Activated naive CD4-positive, alpha-beta T cell treated with anti-CD3 and anti-CD28 coated beads for 36 hours (primary cell): ENCODE measurements at regions not wholly inside any gene's neighbourhood (a gene's known extent, or its start where the extent isn't known, plus 50 kb on each side); places are given as distances from the start of the nearest gene placed in this dataset.
"Not testable (repeated sequence)": the region's sequence is repeated elsewhere in the genome, so short reads cannot be mapped to it uniquely, and the experiment has no call there.

Experiments used
- CTCF ChIA-PET: fragments of 350-600 bp; sonication (Branson Sonifier 250); formaldehyde crosslinking; loops from one replicate; lab custom pipeline; 2021; ENCODE audit warnings: antibody characterized with exemption; lab: Charles Lee
- DNase-seq: peaks from one replicate; pipeline ENCODE4 v3.0.0-alpha.2; 2020
- H3K27ac Mint-ChIP-seq: one replicate; pipeline ENCODE4 v1.8.0; 2021; ENCODE audit warnings: mild to moderate bottlenecking, mixed read lengths
- H3K27me3 Mint-ChIP-seq: one replicate; pipeline ENCODE4 v1.8.0; 2021; ENCODE audit warnings: low read depth, mixed read lengths
- H3K36me3 Mint-ChIP-seq: one replicate; pipeline ENCODE4 v1.8.0; 2021; ENCODE audit warnings: low read depth, mixed read lengths
- H3K4me1 Mint-ChIP-seq: one replicate; pipeline ENCODE4 v1.8.0; 2021; ENCODE audit warnings: low read depth, mixed read lengths
- H3K4me3 Mint-ChIP-seq: one replicate; pipeline ENCODE4 v1.8.0; 2021; ENCODE audit warnings: mild to moderate bottlenecking, moderate library complexity, mixed read lengths
- H3K9me3 Mint-ChIP-seq: one replicate; pipeline ENCODE4 v1.8.0; 2021; ENCODE audit warnings: mixed read lengths
- intact Hi-C: fragments of 100-400 bp; cut with micrococcal nuclease; formaldehyde crosslinking; loops from one replicate; pipeline ENCODE4 v1.15.1; 2023

- Mint-ChIP-seq H3K27ac (no peak overlapping the region), H3K36me3 (no peaks in the 10 kb centered on the region), H3K9me3 (no peaks in the 10 kb centered on the region), H3K4me3 (no peak overlapping the region), H3K27me3 (peaks cover 3% of the 10 kb centered on the region), H3K4me1 (no peaks in the 10 kb centered on the region)
- CTCF ChIA-PET, result no interaction called here
- intact Hi-C loops, result loop anchor here (5.0 kb wide), 1 partner anchor 90 kb away; no protein-coding TSS in a partner anchor
- no peak for DNase-seq
These were observed 278.4 kb downstream of the PHF14 start for GRCh38 chr7:11252011-11252607.

GRCh38 chr7:11252705-11253272, 279.1 kb downstream of the PHF14 start:
- H3K9me3 Mint-ChIP-seq, result no peaks in the 10 kb centered on the region
- DNase-seq, result no peak
- intact Hi-C loops, result loop anchor here (5.0 kb wide), 1 partner anchor 90 kb away; no protein-coding TSS in a partner anchor
- no peak overlapping the region for H3K27ac Mint-ChIP-seq
- no peaks in the 10 kb centered on the region for H3K36me3 Mint-ChIP-seq
- H3K27me3 Mint-ChIP-seq, result peaks cover 3% of the 10 kb centered on the region
- CTCF ChIA-PET, result no interaction called here
- no peak overlapping the region for H3K4me3 Mint-ChIP-seq
- H3K4me1 Mint-ChIP-seq, result no peaks in the 10 kb centered on the region

GRCh38 chr7:11256501-11256900, 282.8 kb downstream of the PHF14 start:
- no peaks in the 10 kb centered on the region for H3K9me3 Mint-ChIP-seq

GRCh38 chr7:11261470-11261869, 287.8 kb downstream of the PHF14 start:
- no peak for DNase-seq
- Mint-ChIP-seq H3K4me3 (no peak overlapping the region), H3K4me1 (no peaks in the 10 kb centered on the region), H3K27ac (no peak overlapping the region), H3K36me3 (no peaks in the 10 kb centered on the region), H3K9me3 (peaks cover 2% of the 10 kb centered on the region), H3K27me3 (no peaks in the 10 kb centered on the region)
- CTCF ChIA-PET, result no interaction called here
- intact Hi-C loops, result no loop called here

More at GRCh38 chr7:11256501-11256900, 282.8 kb downstream of the PHF14 start:
- no peak for DNase-seq
- CTCF ChIA-PET, result no interaction called here
- no peaks in the 10 kb centered on the region for H3K36me3 Mint-ChIP-seq
- no peak overlapping the region for H3K4me3 Mint-ChIP-seq
- intact Hi-C loops, result no loop called here
- H3K27ac Mint-ChIP-seq, result no peak overlapping the region
- no peaks in the 10 kb centered on the region for H3K27me3 Mint-ChIP-seq
- no peaks in the 10 kb centered on the region for H3K4me1 Mint-ChIP-seq

GRCh38 chr7:11266101-11266500, 292.4 kb downstream of the PHF14 start:
- no peaks in the 10 kb centered on the region for H3K36me3 Mint-ChIP-seq
- CTCF ChIA-PET, result no interaction called here
- H3K27ac Mint-ChIP-seq, result no peak overlapping the region
- no peak overlapping the region for H3K4me3 Mint-ChIP-seq
- no peaks in the 10 kb centered on the region for H3K4me1 Mint-ChIP-seq
- H3K9me3 Mint-ChIP-seq, result peaks cover 8% of the 10 kb centered on the region
- DNase-seq, result no peak
- intact Hi-C loops, result no loop called here
- H3K27me3 Mint-ChIP-seq, result peaks cover 2% of the 10 kb centered on the region

GRCh38 chr7:11272352-11272751, 298.7 kb downstream of the PHF14 start:
- intact Hi-C loops, result no loop called here

GRCh38 chr7:11274074-11274473, 300.4 kb downstream of the PHF14 start:
- Mint-ChIP-seq H3K4me3 (no peak overlapping the region), H3K27me3 (no peaks in the 10 kb centered on the region), H3K27ac (no peak overlapping the region), H3K9me3 (no peaks in the 10 kb centered on the region), H3K36me3 (no peaks in the 10 kb centered on the region), H3K4me1 (no peaks in the 10 kb centered on the region)
- intact Hi-C loops, result no loop called here
- DNase-seq, result no peak
- CTCF ChIA-PET, result no interaction called here

More at GRCh38 chr7:11272352-11272751, 298.7 kb downstream of the PHF14 start:
- Mint-ChIP-seq H3K27ac (no peak overlapping the region), H3K9me3 (peaks cover 7% of the 10 kb centered on the region), H3K4me3 (no peak overlapping the region), H3K36me3 (no peaks in the 10 kb centered on the region), H3K27me3 (peaks cover 2% of the 10 kb centered on the region), H3K4me1 (no peaks in the 10 kb centered on the region)
- DNase-seq, result no peak
- CTCF ChIA-PET, result interaction anchor here (0.5 kb wide), 1 partner anchor 86 kb away, joined by 3 read pairs; no protein-coding TSS in a partner anchor

GRCh38 chr7:11281953-11282352, 308.3 kb downstream of the PHF14 start:
- H3K4me1 Mint-ChIP-seq, result no peaks in the 10 kb centered on the region
- H3K27me3 Mint-ChIP-seq, result peaks cover 7% of the 10 kb centered on the region
- intact Hi-C loops, result no loop called here
- no peak overlapping the region for H3K4me3 Mint-ChIP-seq
- H3K9me3 Mint-ChIP-seq, result no peaks in the 10 kb centered on the region
- CTCF ChIA-PET, result no interaction called here
- no peak overlapping the region for H3K27ac Mint-ChIP-seq
- H3K36me3 Mint-ChIP-seq, result no peaks in the 10 kb centered on the region
- no peak for DNase-seq

- H3K4me3 Mint-ChIP-seq, CTCF ChIA-PET, H3K4me1 Mint-ChIP-seq, intact Hi-C loops, H3K27ac Mint-ChIP-seq, DNase-seq, H3K36me3 Mint-ChIP-seq, H3K9me3 Mint-ChIP-seq: not testable (repeated sequence)
- peaks cover 13% of the 10 kb centered on the region for H3K27me3 Mint-ChIP-seq
These were observed 309.9 kb downstream of the PHF14 start for GRCh38 chr7:11283584-11283983.

GRCh38 chr7:11290863-11291262, 317.2 kb downstream of the PHF14 start:
- no peaks in the 10 kb centered on the region for H3K36me3 Mint-ChIP-seq
- H3K9me3 Mint-ChIP-seq, result no peaks in the 10 kb centered on the region
- no peaks in the 10 kb centered on the region for H3K4me1 Mint-ChIP-seq
- no peak for DNase-seq
- CTCF ChIA-PET, result no interaction called here
- H3K27ac Mint-ChIP-seq, result no peak overlapping the region
- H3K27me3 Mint-ChIP-seq, result peaks cover 8% of the 10 kb centered on the region
- H3K4me3 Mint-ChIP-seq, result no peak overlapping the region
- intact Hi-C loops, result no loop called here

GRCh38 chr7:11294218-11294617, 320.5 kb downstream of the PHF14 start:
- no peak overlapping the region for H3K27ac Mint-ChIP-seq
- no peak overlapping the region for H3K4me3 Mint-ChIP-seq
- CTCF ChIA-PET, result no interaction called here
- peaks cover under 1% of the 10 kb centered on the region for H3K27me3 Mint-ChIP-seq
- no peaks in the 10 kb centered on the region for H3K9me3 Mint-ChIP-seq
- no peaks in the 10 kb centered on the region for H3K36me3 Mint-ChIP-seq
- DNase-seq, result no peak
- no peaks in the 10 kb centered on the region for H3K4me1 Mint-ChIP-seq
- intact Hi-C loops, result no loop called here

GRCh38 chr7:11294965-11295364, 321.3 kb downstream of the PHF14 start:
- H3K4me1 Mint-ChIP-seq, result no peaks in the 10 kb centered on the region
- intact Hi-C loops, result no loop called here

GRCh38 chr7:11297126-11297625, 323.5 kb downstream of the PHF14 start:
- Mint-ChIP-seq H3K27me3 (peaks cover 2% of the 10 kb centered on the region), H3K9me3 (no peaks in the 10 kb centered on the region), H3K27ac (no peak overlapping the region), H3K4me1 (no peaks in the 10 kb centered on the region), H3K4me3 (no peak overlapping the region), H3K36me3 (no peaks in the 10 kb centered on the region)
- intact Hi-C loops, result no loop called here
- CTCF ChIA-PET, result no interaction called here
- no peak for DNase-seq

More at GRCh38 chr7:11294965-11295364, 321.3 kb downstream of the PHF14 start:
- Mint-ChIP-seq H3K27me3 (peaks cover 2% of the 10 kb centered on the region), H3K36me3 (no peaks in the 10 kb centered on the region), H3K9me3 (no peaks in the 10 kb centered on the region), H3K27ac (no peak overlapping the region), H3K4me3 (no peak overlapping the region)
- CTCF ChIA-PET, result no interaction called here
- no peak for DNase-seq
